ENCODE measurements at regions not wholly inside any gene's neighbourhood (a gene's known extent, or its start where the extent isn't known, plus 50 kb on each side); places are given as distances from the start of the nearest gene placed in this dataset.

GRCh38 chr3:89013536-89013935 lies 93.9 kb upstream of the EPHA3 start (continued):
- TF ChIP-seq ZNF532 (CRISPR knock-in tag; IDR thresholded peaks at IDR 0.05; ENCODE audit: borderline replicate concordance) (no peak), SP1 (CRISPR knock-in tag; conservative IDR thresholded peaks at IDR 0.05) (no peak)

GRCh38 chr3:89017531-89017930 lies 89.9 kb upstream of the EPHA3 start:
- H3K9me3 Mint-ChIP-seq: peaks cover 13% of the 10 kb centered on the region
- H3K36me3 Mint-ChIP-seq: no peaks in the 10 kb centered on the region; the same call in 1 of the 2 replicates
- ChIA-PET POLR2A (no interaction called here), CTCF (no interaction called here)
- no peak overlapping the region for H3K27ac Mint-ChIP-seq
- ATAC-seq (no peak), DNase-seq (ENCODE audit: low spot score) (no peak)
- no peak overlapping the region for H3K4me3 Mint-ChIP-seq
- H3K27me3 Mint-ChIP-seq (ENCODE audit: low read depth): no peaks in the 10 kb centered on the region
- H3K4me1 Mint-ChIP-seq: no peaks in the 10 kb centered on the region
- no peak for TF ChIP-seq ZNF281 (CRISPR knock-in tag; IDR thresholded peaks at IDR 0.05)
- TF ChIP-seq ZNF396 (CRISPR knock-in tag; IDR thresholded peaks at IDR 0.05; ENCODE audit: borderline replicate concordance): no peak
- no peak for TF ChIP-seq TEAD4 (CRISPR knock-in tag; IDR thresholded peaks at IDR 0.05)
- TF ChIP-seq NFE2L1 (CRISPR knock-in tag; IDR thresholded peaks at IDR 0.05): no peak
- TF ChIP-seq RELA (CRISPR knock-in tag; IDR thresholded peaks at IDR 0.05; ENCODE audit: borderline replicate concordance): no peak
- TF ChIP-seq FOXP1 (CRISPR knock-in tag; IDR thresholded peaks at IDR 0.05; ENCODE audit: borderline replicate concordance): no peak
- no peak for TF ChIP-seq SMAD4 (CRISPR knock-in tag; IDR thresholded peaks at IDR 0.05)
- no peak for TF ChIP-seq TP53 (CRISPR knock-in tag; IDR thresholded peaks at IDR 0.05)
- no peak for TF ChIP-seq HMGXB4 (CRISPR knock-in tag; IDR thresholded peaks at IDR 0.05)
- TF ChIP-seq FOXJ3 (CRISPR knock-in tag; IDR thresholded peaks at IDR 0.05; ENCODE audit: borderline replicate concordance): no peak
- TF ChIP-seq CDX4 (CRISPR knock-in tag; IDR thresholded peaks at IDR 0.05; ENCODE audit: borderline replicate concordance): no peak
- no peak for TF ChIP-seq SOX15 (CRISPR knock-in tag; IDR thresholded peaks at IDR 0.05)
- no peak for TF ChIP-seq ETV6 (CRISPR knock-in tag; IDR thresholded peaks at IDR 0.05)
- TF ChIP-seq ZBTB21 (CRISPR knock-in tag; IDR thresholded peaks at IDR 0.05; ENCODE audit: borderline replicate concordance): no peak
- TF ChIP-seq ZNF423 (CRISPR knock-in tag; IDR thresholded peaks at IDR 0.05): no peak

Data from WTC11 (cell line).